PC-3 (cell line): ENCODE measurements at regions not wholly inside any gene's neighbourhood (a gene's known extent, or its start where the extent isn't known, plus 50 kb on each side); places are given as distances from the start of the nearest gene placed in this dataset.

Source experiments
- ATAC-seq: fragments of 200-7000 bp; cut with Tn5 transposase; 2 replicates; pipeline ENCODE4 v1.9.1; 2020; ENCODE audit warnings: mild to moderate bottlenecking, moderate library complexity
- BruUV-seq: library from RNA; stranded (reverse); fragments of 400-500 nt; replicated peaks from 2 replicates; lab custom pipeline; 2021; lab: Mats Ljungman, UMichigan
- CTCF ChIA-PET: fragments of 300-600 bp; sonication (Branson Sonifier 250); formaldehyde crosslinking; loops from one replicate; lab custom pipeline; 2022; ENCODE audit warnings: antibody characterized with exemption; lab: Charles Lee
- POLR2A ChIA-PET: fragments of 300-600 bp; sonication (Branson Sonifier 250); formaldehyde crosslinking; loops from one replicate; lab custom pipeline; 2022; ENCODE audit warnings: antibody characterized with exemption; ENCODE audit not compliant: unreplicated experiment; lab: Charles Lee
- DNase-seq: peaks from one replicate; pipeline ENCODE4 v3.0.0-alpha.2; 2015
- H2AFZ ChIP-seq: fragments of 300-600 bp; sonication (generic); 2 replicates; pipeline ENCODE4 v1.6.0; 2016; ENCODE audit warnings: antibody characterized with exemption, low read length
- H3F3A ChIP-seq: fragments of 300-600 bp; sonication (generic); one replicate; pipeline ENCODE4 v1.6.0; 2017; ENCODE audit warnings: antibody characterized with exemption, low read length, control low read depth, mild to moderate bottlenecking; ENCODE audit not compliant: unreplicated experiment
- H3K27ac ChIP-seq: fragments of 300-600 bp; sonication (generic); 2 replicates; pipeline ENCODE4 v1.5.1; 2016; ENCODE audit warnings: mild to moderate bottlenecking, low read length
- H3K27me3 ChIP-seq: fragments of 300-600 bp; sonication (generic); 2 replicates; pipeline ENCODE4 v1.6.1; 2016; ENCODE audit warnings: low read length, mixed read lengths
- H3K36me3 ChIP-seq: fragments of 300-600 bp; sonication (generic); 2 replicates; pipeline ENCODE4 v1.6.1; 2016; ENCODE audit warnings: low read depth, mixed run types, low read length, mixed read lengths
- H3K4me1 ChIP-seq: fragments of 300-600 bp; sonication (generic); 2 replicates; pipeline ENCODE4 v1.5.1; 2016; ENCODE audit warnings: low read length; ENCODE audit not compliant: insufficient read depth
- H3K4me2 ChIP-seq: fragments of 300-600 bp; sonication (generic); 2 replicates; pipeline ENCODE4 v1.6.0; 2016; ENCODE audit warnings: low read length
- H3K4me3 ChIP-seq: fragments of 300-600 bp; sonication (generic); 2 replicates; pipeline ENCODE4 v1.5.1; 2016; ENCODE audit warnings: mild to moderate bottlenecking, low read length, mixed read lengths
- H3K79me2 ChIP-seq: fragments of 300-600 bp; sonication (generic); 2 replicates; pipeline ENCODE4 v1.6.1; 2017; ENCODE audit warnings: low read length, mixed read lengths
- H3K9ac ChIP-seq: fragments of 300-600 bp; sonication (generic); 2 replicates; pipeline ENCODE4 v1.6.0; 2016; ENCODE audit warnings: mild to moderate bottlenecking, low read length
- H3K9me2 ChIP-seq: fragments of 300-600 bp; sonication (generic); replicated peaks from 2 replicates; pipeline ENCODE4 v1.6.1; 2016; ENCODE audit warnings: mixed run types, low read length, mixed read lengths
- H3K9me3 ChIP-seq: fragments of 300-600 bp; sonication (generic); 2 replicates; pipeline ENCODE4 v1.6.1; 2016; ENCODE audit warnings: low read length, mixed read lengths
- H4K20me1 ChIP-seq: fragments of 300-600 bp; sonication (generic); 2 replicates; pipeline ENCODE4 v1.6.1; 2016; ENCODE audit warnings: low read length, mixed read lengths
- EZH2 ChIP-seq: fragments of 300-600 bp; sonication (generic); IDR thresholded peaks from one replicate; pipeline ENCODE4 v1.6.1; 2017; ENCODE audit warnings: antibody characterized with exemption, mild to moderate bottlenecking, low read length; ENCODE audit not compliant: unreplicated experiment
- EZH2phosphoT487 ChIP-seq: fragments of 300-600 bp; sonication (generic); IDR thresholded peaks from 2 replicates; pipeline ENCODE4 v1.6.1; 2018; ENCODE audit warnings: mild to moderate bottlenecking, antibody characterized with exemption, low read length, borderline replicate concordance
- intact Hi-C: fragments of 100-400 bp; cut with micrococcal nuclease; formaldehyde crosslinking; loops from 2 replicates; pipeline ENCODE4 v1.9.0; 2023
- TF ChIP-seq, protein P1 (sequence below): fragments of 300-600 bp; sonication (generic); conservative IDR thresholded peaks from 2 replicates; pipeline ENCODE4 v1.5.1; 2017; ENCODE audit warnings: antibody characterized with exemption, low read depth, mild to moderate bottlenecking, low read length

DNA sequence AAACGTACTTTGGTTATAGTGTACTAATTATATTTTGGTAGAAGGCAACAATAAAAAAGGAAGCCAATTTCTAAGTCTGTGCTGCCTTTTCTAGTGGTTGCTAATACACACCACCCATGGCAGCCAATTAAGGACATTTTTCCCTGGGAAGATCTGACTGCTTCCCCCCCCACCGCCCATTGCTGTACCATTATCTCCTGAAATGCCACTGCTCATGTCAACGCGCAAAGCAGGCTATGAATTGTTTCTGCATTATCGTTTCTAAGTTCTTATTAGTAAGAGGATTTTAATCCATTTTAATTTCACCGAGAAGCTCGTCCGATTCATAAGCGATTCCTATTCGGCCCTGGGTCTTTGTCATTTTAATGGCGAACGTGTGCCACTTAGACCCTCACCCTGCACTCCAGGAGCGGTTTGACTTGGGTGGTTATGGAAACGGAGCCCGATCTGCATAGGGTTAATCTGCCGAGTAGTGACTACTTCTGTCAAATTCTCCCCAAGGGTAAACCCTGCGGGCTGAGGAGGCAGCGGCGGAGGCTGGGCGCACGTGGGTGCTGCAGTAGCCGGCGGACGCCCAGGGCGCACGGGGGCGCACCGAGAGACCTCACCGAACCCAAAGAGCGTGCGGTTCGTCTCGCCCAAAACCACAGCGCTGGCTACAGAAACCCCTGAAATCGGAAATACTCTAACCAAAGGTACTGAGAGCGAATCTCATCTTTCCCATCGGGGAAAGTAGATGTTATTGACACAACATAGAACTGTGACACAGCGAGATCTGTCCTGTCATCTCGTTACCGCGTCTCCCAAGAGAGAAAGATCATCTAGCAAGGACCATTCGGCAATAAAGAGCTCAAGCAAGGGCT lies 55.8 kb upstream of the SHC3 start:
- Histone ChIP-seq H3K9me3 (no peaks in the 10 kb centered on the region), H3K27me3 (no peaks in the 10 kb centered on the region), H3K27ac (no peak overlapping the region), H3K4me3 (no peak overlapping the region), H4K20me1 (no peaks in the 10 kb centered on the region), H3K4me2 (no peak overlapping the region), H3K9me2 (no peaks in the 10 kb centered on the region), H3K79me2 (no peaks in the 10 kb centered on the region), H2AFZ (no peak overlapping the region), H3F3A (no peaks in the 10 kb centered on the region), H3K4me1 (no peaks in the 10 kb centered on the region), H3K36me3 (no peaks in the 10 kb centered on the region), H3K9ac (no peak overlapping the region)
- intact Hi-C loops, result no loop called here
- DNase-seq (no peak), ATAC-seq (no peak)
- TF ChIP-seq EZH2phosphoT487 (no peak), EZH2 (no peak)
- TF ChIP-seq, protein P1, sequence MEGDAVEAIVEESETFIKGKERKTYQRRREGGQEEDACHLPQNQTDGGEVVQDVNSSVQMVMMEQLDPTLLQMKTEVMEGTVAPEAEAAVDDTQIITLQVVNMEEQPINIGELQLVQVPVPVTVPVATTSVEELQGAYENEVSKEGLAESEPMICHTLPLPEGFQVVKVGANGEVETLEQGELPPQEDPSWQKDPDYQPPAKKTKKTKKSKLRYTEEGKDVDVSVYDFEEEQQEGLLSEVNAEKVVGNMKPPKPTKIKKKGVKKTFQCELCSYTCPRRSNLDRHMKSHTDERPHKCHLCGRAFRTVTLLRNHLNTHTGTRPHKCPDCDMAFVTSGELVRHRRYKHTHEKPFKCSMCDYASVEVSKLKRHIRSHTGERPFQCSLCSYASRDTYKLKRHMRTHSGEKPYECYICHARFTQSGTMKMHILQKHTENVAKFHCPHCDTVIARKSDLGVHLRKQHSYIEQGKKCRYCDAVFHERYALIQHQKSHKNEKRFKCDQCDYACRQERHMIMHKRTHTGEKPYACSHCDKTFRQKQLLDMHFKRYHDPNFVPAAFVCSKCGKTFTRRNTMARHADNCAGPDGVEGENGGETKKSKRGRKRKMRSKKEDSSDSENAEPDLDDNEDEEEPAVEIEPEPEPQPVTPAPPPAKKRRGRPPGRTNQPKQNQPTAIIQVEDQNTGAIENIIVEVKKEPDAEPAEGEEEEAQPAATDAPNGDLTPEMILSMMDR, result no peak
- no TSS peak for BruUV-seq
- POLR2A ChIA-PET, result no interaction called here
- CTCF ChIA-PET, result no interaction called here

DNA sequence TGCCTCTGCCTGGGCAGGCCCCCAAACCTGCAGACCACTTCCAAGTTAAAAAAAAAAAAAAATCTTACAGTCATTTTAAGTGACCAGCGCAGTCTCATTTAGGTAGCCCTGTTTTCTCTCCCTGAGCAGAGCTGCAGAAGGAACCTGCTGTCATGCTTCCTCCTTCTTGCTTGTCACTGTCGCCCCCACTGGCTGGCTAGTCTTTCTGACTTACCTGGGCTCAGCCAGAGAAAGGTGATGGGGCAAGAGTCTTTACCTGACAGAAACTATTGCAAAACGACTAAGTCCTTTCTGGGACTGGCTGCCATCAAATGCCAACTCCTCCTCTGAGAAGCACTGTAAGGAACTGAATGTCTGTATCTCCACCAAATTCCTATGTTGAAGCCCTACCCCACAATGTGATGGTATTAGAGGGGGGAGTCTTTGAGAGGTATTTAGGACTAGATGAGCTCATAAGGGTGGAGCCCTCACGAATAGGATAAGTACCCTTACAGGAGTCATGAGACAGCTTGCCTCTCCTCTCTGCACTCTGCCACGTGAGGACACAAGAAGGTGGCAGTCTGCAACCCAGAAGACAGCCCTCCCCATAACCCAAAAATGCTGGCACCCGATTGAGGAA lies 58.4 kb upstream of the SHC3 start:
- no peaks in the 10 kb centered on the region for H3K36me3 ChIP-seq
- intact Hi-C loops, result no loop called here
- no peak overlapping the region for H2AFZ ChIP-seq
- no peaks in the 10 kb centered on the region for H3K4me1 ChIP-seq
- ATAC-seq (no peak), DNase-seq (no peak)
- H3K4me3 ChIP-seq, result no peak overlapping the region
- BruUV-seq, result no TSS peak
- TF ChIP-seq EZH2phosphoT487, result no peak
- TF ChIP-seq, protein P1, result 0 out of 2 replicates have a peak, but pooled peaks have one; percentile 9
- no peak overlapping the region for H3K4me2 ChIP-seq
- no peaks in the 10 kb centered on the region for H4K20me1 ChIP-seq
- no peak overlapping the region for H3K27ac ChIP-seq
- H3K27me3 ChIP-seq, result no peaks in the 10 kb centered on the region
- no peaks in the 10 kb centered on the region for H3K9me3 ChIP-seq
- no peaks in the 10 kb centered on the region for H3K9me2 ChIP-seq
- no peak overlapping the region for H3K9ac ChIP-seq
- H3K79me2 ChIP-seq, result no peaks in the 10 kb centered on the region
- no peaks in the 10 kb centered on the region for H3F3A ChIP-seq
- ChIA-PET CTCF (no interaction called here), POLR2A (no interaction called here)

DNA sequence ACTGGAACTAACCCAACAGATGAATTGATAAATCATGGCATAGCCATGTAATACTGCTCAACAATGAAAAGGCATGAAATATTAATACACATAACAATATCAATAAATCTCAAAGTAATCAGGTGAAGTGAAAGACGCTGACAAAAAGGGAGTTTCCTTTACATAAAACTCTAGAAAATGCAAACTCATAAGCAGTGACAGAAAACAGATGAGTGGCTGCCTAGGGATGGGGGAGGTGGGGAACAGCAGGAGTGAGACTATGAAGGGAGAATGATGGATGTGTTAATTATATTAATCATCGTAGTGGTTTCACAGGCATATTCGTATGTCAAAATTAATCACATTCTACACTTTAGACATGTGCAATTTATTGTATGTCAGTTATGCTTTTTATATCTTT lies 59.8 kb upstream of the SHC3 start:
- Histone ChIP-seq H4K20me1 (no peaks in the 10 kb centered on the region), H3K4me1 (no peaks in the 10 kb centered on the region), H3K4me2 (no peak overlapping the region), H3K9ac (no peak overlapping the region), H3K4me3 (no peak overlapping the region), H3K79me2 (no peaks in the 10 kb centered on the region), H3K9me3 (no peaks in the 10 kb centered on the region), H3K27me3 (no peaks in the 10 kb centered on the region), H3F3A (no peaks in the 10 kb centered on the region), H3K9me2 (no peaks in the 10 kb centered on the region), H2AFZ (no peak overlapping the region), H3K36me3 (no peaks in the 10 kb centered on the region), H3K27ac (no peak overlapping the region)
- TF ChIP-seq, protein P1, result no peak
- TF ChIP-seq EZH2phosphoT487, result no peak
- TF ChIP-seq EZH2, result no peak
- DNase-seq (no peak), ATAC-seq (no peak)
- intact Hi-C loops, result no loop called here
- CTCF ChIA-PET, result no interaction called here
- no TSS peak for BruUV-seq
- POLR2A ChIA-PET, result no interaction called here
